ENCODE measurements at regions not wholly inside any gene's neighbourhood (a gene's known extent, or its start where the extent isn't known, plus 50 kb on each side); places are given as distances from the start of the nearest gene placed in this dataset.

DNA sequence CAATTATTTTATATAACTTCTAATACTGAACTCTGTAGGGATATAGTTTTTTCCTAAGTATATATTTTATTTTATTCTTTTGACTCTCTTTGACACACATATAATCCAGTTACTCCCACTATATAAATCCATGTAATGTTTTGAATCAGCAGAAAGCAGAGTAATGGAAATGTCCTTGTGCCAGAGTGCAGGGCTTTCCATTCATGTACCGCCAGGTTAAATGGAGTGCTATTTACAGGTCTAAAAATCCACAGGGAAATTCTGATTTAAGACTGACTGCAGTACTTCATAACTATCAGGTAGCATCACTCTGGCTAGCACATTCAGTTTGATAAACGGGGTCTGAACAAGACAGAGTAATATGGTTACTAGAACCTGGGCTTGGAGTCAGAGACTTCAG lies 626.8 kb downstream of the COL12A1 start:
- H3K9me2 ChIP-seq (replicated peaks; ENCODE audit: control insufficient read depth, low read length) = no peaks in the 10 kb centered on the region
- H3K27me3 ChIP-seq (ENCODE audit: control insufficient read depth, low read length) = no peaks in the 10 kb centered on the region
- H3K4me3 ChIP-seq (ENCODE audit: low read length) = no peak overlapping the region
- H3K4me2 ChIP-seq (ENCODE audit: low read length) = no peak overlapping the region
- no peaks in the 10 kb centered on the region for H3K36me3 ChIP-seq (ENCODE audit: control insufficient read depth, low read length)
- no peak for TF ChIP-seq EZH2phosphoT487 (IDR thresholded peaks at IDR 0.05; ENCODE audit: borderline replicate concordance, low read length)
- TF ChIP-seq, protein P1, sequence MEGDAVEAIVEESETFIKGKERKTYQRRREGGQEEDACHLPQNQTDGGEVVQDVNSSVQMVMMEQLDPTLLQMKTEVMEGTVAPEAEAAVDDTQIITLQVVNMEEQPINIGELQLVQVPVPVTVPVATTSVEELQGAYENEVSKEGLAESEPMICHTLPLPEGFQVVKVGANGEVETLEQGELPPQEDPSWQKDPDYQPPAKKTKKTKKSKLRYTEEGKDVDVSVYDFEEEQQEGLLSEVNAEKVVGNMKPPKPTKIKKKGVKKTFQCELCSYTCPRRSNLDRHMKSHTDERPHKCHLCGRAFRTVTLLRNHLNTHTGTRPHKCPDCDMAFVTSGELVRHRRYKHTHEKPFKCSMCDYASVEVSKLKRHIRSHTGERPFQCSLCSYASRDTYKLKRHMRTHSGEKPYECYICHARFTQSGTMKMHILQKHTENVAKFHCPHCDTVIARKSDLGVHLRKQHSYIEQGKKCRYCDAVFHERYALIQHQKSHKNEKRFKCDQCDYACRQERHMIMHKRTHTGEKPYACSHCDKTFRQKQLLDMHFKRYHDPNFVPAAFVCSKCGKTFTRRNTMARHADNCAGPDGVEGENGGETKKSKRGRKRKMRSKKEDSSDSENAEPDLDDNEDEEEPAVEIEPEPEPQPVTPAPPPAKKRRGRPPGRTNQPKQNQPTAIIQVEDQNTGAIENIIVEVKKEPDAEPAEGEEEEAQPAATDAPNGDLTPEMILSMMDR (IDR thresholded peaks at IDR 0.05; ENCODE audit: low read depth, low read length, poor library complexity, severe bottlenecking) = no peak
- no peaks in the 10 kb centered on the region for H3F3A ChIP-seq (ENCODE audit: control insufficient read depth, insufficient read depth)
- H3K9me3 ChIP-seq (ENCODE audit: control insufficient read depth, insufficient read depth, low read length) = no peaks in the 10 kb centered on the region
- H4K20me1 ChIP-seq (ENCODE audit: control insufficient read depth, insufficient read depth, low read depth, low read length) = no peaks in the 10 kb centered on the region
- H3K4me1 ChIP-seq (ENCODE audit: control insufficient read depth, low read length) = no peaks in the 10 kb centered on the region
- H3K79me2 ChIP-seq (ENCODE audit: control insufficient read depth, low read length) = no peaks in the 10 kb centered on the region
- no peak overlapping the region for H3K27ac ChIP-seq (ENCODE audit: low read depth, low read length)

DNA sequence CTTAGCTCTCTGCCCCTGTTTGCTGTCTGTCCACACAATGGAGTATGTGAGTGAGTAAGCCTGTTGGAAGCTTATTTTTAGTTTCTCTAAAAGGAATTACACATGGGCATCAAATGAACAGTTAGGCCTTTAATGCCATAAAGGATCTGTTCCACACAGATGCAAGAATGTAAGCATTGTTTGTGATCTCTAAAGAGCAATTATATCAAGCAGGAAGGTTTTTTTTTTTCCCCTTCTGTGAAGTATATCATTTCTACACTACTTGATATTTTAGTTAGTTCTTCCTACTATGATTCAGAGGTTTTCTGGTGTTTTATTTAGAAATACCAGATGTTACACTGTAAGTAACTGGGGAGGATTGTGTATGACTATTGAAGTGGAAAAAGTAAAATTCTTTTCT lies 627.5 kb downstream of the COL12A1 start:
- Histone ChIP-seq H4K20me1 (ENCODE audit: control insufficient read depth, insufficient read depth, low read depth, low read length) (no peaks in the 10 kb centered on the region), H3K27me3 (ENCODE audit: control insufficient read depth, low read length) (no peaks in the 10 kb centered on the region), H3K9me2 (replicated peaks; ENCODE audit: control insufficient read depth, low read length) (no peaks in the 10 kb centered on the region), H3F3A (ENCODE audit: control insufficient read depth, insufficient read depth) (no peaks in the 10 kb centered on the region), H3K9me3 (ENCODE audit: control insufficient read depth, insufficient read depth, low read length) (no peaks in the 10 kb centered on the region), H3K27ac (ENCODE audit: low read depth, low read length) (no peak overlapping the region), H3K79me2 (ENCODE audit: control insufficient read depth, low read length) (no peaks in the 10 kb centered on the region), H3K4me2 (ENCODE audit: low read length) (no peak overlapping the region), H3K36me3 (ENCODE audit: control insufficient read depth, low read length) (no peaks in the 10 kb centered on the region), H3K4me3 (ENCODE audit: low read length) (no peak overlapping the region), H3K4me1 (ENCODE audit: control insufficient read depth, low read length) (no peaks in the 10 kb centered on the region)
- TF ChIP-seq, protein P1 (IDR thresholded peaks at IDR 0.05; ENCODE audit: low read depth, low read length, poor library complexity, severe bottlenecking) = no peak
- no peak for TF ChIP-seq EZH2phosphoT487 (IDR thresholded peaks at IDR 0.05; ENCODE audit: borderline replicate concordance, low read length)

DNA sequence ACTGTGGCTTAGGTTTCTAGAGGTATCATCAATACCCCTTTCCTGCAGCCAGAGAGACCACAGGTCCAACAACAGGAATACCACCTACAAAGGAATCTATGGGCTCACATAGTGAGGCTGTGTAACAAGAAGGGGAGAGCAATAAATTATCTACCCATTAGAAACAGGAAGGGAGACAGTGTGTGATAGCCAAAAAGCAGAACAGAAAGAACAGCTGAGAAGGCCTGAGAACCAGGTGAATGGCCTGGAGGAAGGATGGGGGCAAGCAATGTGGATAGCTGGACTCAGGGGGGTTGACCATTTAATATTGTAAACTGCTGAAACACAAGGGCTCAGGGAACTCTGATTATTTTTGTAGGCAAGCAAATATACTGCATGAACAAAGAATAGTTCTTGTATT lies 628.2 kb downstream of the COL12A1 start:
- H3K27ac ChIP-seq (ENCODE audit: low read depth, low read length) = no peak overlapping the region
- H3K4me1 ChIP-seq (ENCODE audit: control insufficient read depth, low read length) = no peaks in the 10 kb centered on the region
- no peaks in the 10 kb centered on the region for H3F3A ChIP-seq (ENCODE audit: control insufficient read depth, insufficient read depth)
- no peak overlapping the region for H3K4me2 ChIP-seq (ENCODE audit: low read length)
- H3K9me2 ChIP-seq (replicated peaks; ENCODE audit: control insufficient read depth, low read length) = no peaks in the 10 kb centered on the region
- TF ChIP-seq EZH2phosphoT487 (IDR thresholded peaks at IDR 0.05; ENCODE audit: borderline replicate concordance, low read length) = no peak
- TF ChIP-seq, protein P1 (IDR thresholded peaks at IDR 0.05; ENCODE audit: low read depth, low read length, poor library complexity, severe bottlenecking) = no peak
- H3K9me3 ChIP-seq (ENCODE audit: control insufficient read depth, insufficient read depth, low read length) = no peaks in the 10 kb centered on the region
- no peak overlapping the region for H3K4me3 ChIP-seq (ENCODE audit: low read length)
- H3K36me3 ChIP-seq (ENCODE audit: control insufficient read depth, low read length) = no peaks in the 10 kb centered on the region
- H3K79me2 ChIP-seq (ENCODE audit: control insufficient read depth, low read length) = no peaks in the 10 kb centered on the region
- H4K20me1 ChIP-seq (ENCODE audit: control insufficient read depth, insufficient read depth, low read depth, low read length) = no peaks in the 10 kb centered on the region
- H3K27me3 ChIP-seq (ENCODE audit: control insufficient read depth, low read length) = no peaks in the 10 kb centered on the region

DNA sequence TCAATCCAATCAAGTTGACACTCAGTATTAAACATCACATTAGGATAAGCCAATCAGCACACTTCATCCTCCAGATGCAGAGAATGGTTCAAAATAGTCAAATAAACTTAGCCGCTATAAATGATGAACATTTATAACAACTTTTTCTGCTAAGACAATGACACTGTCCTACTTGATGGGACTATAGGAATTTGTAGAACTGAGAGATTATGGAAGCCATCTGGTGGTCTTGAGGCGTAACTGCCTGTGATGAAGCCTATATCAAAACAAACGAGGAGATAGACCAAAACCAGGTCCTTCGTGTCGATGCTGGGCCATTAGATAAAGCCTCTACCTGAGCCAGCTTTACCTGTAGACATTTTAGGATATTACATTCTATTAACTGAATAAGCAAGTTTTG lies 631.1 kb downstream of the COL12A1 start:
- no peaks in the 10 kb centered on the region for H4K20me1 ChIP-seq (ENCODE audit: control insufficient read depth, insufficient read depth, low read depth, low read length)
- H3K4me2 ChIP-seq (ENCODE audit: low read length) = no peak overlapping the region
- no peak for TF ChIP-seq EZH2phosphoT487 (IDR thresholded peaks at IDR 0.05; ENCODE audit: borderline replicate concordance, low read length)
- TF ChIP-seq, protein P1 (IDR thresholded peaks at IDR 0.05; ENCODE audit: low read depth, low read length, poor library complexity, severe bottlenecking) = peak; percentile 58
- no peaks in the 10 kb centered on the region for H3K9me3 ChIP-seq (ENCODE audit: control insufficient read depth, insufficient read depth, low read length)
- H3K36me3 ChIP-seq (ENCODE audit: control insufficient read depth, low read length) = no peaks in the 10 kb centered on the region
- H3K4me3 ChIP-seq (ENCODE audit: low read length) = no peak overlapping the region
- no peaks in the 10 kb centered on the region for H3K9me2 ChIP-seq (replicated peaks; ENCODE audit: control insufficient read depth, low read length)
- no peaks in the 10 kb centered on the region for H3K4me1 ChIP-seq (ENCODE audit: control insufficient read depth, low read length)
- no peaks in the 10 kb centered on the region for H3F3A ChIP-seq (ENCODE audit: control insufficient read depth, insufficient read depth)
- no peak overlapping the region for H3K27ac ChIP-seq (ENCODE audit: low read depth, low read length)
- H3K27me3 ChIP-seq (ENCODE audit: control insufficient read depth, low read length) = no peaks in the 10 kb centered on the region
- H3K79me2 ChIP-seq (ENCODE audit: control insufficient read depth, low read length) = no peaks in the 10 kb centered on the region
